HG03342 (cell line): ENCODE measurements at regions not wholly inside any gene's neighbourhood (a gene's known extent, or its start where the extent isn't known, plus 50 kb on each side); places are given as distances from the start of the nearest gene placed in this dataset.
A peak's percentile ranks its signal among the peaks of the same experiment; 100 is the strongest.

ENCODE experiments used
- ATAC-seq: cut with Tn5 transposase; IDR thresholded peaks from one replicate; pipeline ENCODE4 v1.9.1; 2021; ENCODE audit warnings: mild to moderate bottlenecking, moderate library complexity; ENCODE audit not compliant: unreplicated experiment

- no peak for ATAC-seq
These were observed 377.3 kb downstream of the PDCD6IP start for GRCh38 chr3:34175636-34176176.

- ATAC-seq: no peak
These were observed 378.3 kb downstream of the PDCD6IP start for GRCh38 chr3:34176723-34177122.

GRCh38 chr3:34178415-34178814 is 380.0 kb downstream of the PDCD6IP start:
- ATAC-seq: no peak

GRCh38 chr3:34179716-34180115 is 381.3 kb downstream of the PDCD6IP start:
- no peak for ATAC-seq

GRCh38 chr3:34180532-34180931 is 382.1 kb downstream of the PDCD6IP start:
- ATAC-seq: no peak

- ATAC-seq: no peak
These were observed 384.7 kb downstream of the PDCD6IP start for GRCh38 chr3:34183114-34183513.

- ATAC-seq: no peak
These were observed 385.3 kb downstream of the PDCD6IP start for GRCh38 chr3:34183611-34184340.

- no peak for ATAC-seq
These were observed 386.9 kb downstream of the PDCD6IP start for GRCh38 chr3:34185301-34185700.

GRCh38 chr3:34189133-34189532 is 390.7 kb downstream of the PDCD6IP start:
- ATAC-seq: no peak

- no peak for ATAC-seq
These were observed 398.5 kb downstream of the PDCD6IP start for GRCh38 chr3:34196914-34197313.

- ATAC-seq: peak; percentile 48
These were observed 399.9 kb downstream of the PDCD6IP start for GRCh38 chr3:34198309-34198708.

GRCh38 chr3:34200576-34200975 is 402.1 kb downstream of the PDCD6IP start:
- peak; percentile 72 for ATAC-seq

- no peak for ATAC-seq
These were observed 404.5 kb downstream of the PDCD6IP start for GRCh38 chr3:34202975-34203374.

GRCh38 chr3:34203386-34203785 is 405.0 kb downstream of the PDCD6IP start:
- no peak for ATAC-seq

GRCh38 chr3:34207002-34207401 is 408.6 kb downstream of the PDCD6IP start:
- ATAC-seq: no peak

GRCh38 chr3:34207806-34208205 is 409.4 kb downstream of the PDCD6IP start:
- ATAC-seq: no peak

- no peak for ATAC-seq
These were observed 413.7 kb downstream of the PDCD6IP start for GRCh38 chr3:34212175-34212574.

- ATAC-seq: no peak
These were observed 414.2 kb downstream of the PDCD6IP start for GRCh38 chr3:34212656-34213055.

- ATAC-seq: no peak
These were observed 415.0 kb downstream of the PDCD6IP start for GRCh38 chr3:34213478-34213877.

GRCh38 chr3:34216711-34217335 is 418.4 kb downstream of the PDCD6IP start:
- no peak for ATAC-seq

GRCh38 chr3:34218706-34219385 is 420.4 kb downstream of the PDCD6IP start:
- no peak for ATAC-seq

- no peak for ATAC-seq
These were observed 421.1 kb downstream of the PDCD6IP start for GRCh38 chr3:34219556-34219955.
